ENCODE measurements at regions not wholly inside any gene's neighbourhood (a gene's known extent, or its start where the extent isn't known, plus 50 kb on each side); places are given as distances from the start of the nearest gene placed in this dataset.

- H2BK12ac ChIP-seq (ENCODE audit: low read depth, low read length), result no peak overlapping the region
- no peak overlapping the region for H2AK5ac ChIP-seq (ENCODE audit: low read depth, low read length)
- H3K14ac ChIP-seq (ENCODE audit: insufficient read length), result no peak overlapping the region
- H3K4me3 ChIP-seq (ENCODE audit: extremely low read depth in 1 of 4, insufficient read depth in 2 of 4, low read depth in 3 of 4, low read length in 4 of 4), result no peak overlapping the region
- no peak overlapping the region for H3K23ac ChIP-seq (ENCODE audit: insufficient read length)
- H4K8ac ChIP-seq (ENCODE audit: extremely low read depth, insufficient read depth, low read length), result no peak overlapping the region
- 100% methylated on average over 4 of the region's 4 CpGs; no CpG with 5 or more reads in 1 of the 2 experiments for WGBS, 2 experiments (ENCODE audit: extremely low coverage in 1 of 2, insufficient coverage in 1 of 2, insufficient read length in 1 of 2, insufficient replicate concordance in 2 of 2, low coverage in 1 of 2, low lambda C conversion rate in 2 of 2, missing lambda C conversion rate in 1 of 2)
- H2BK120ac ChIP-seq (replicated peaks; ENCODE audit: low read depth, low read length), result no peak overlapping the region
- no peak overlapping the region for H3K4me2 ChIP-seq (ENCODE audit: insufficient read depth in 1 of 2, low read depth in 2 of 2, low read length in 2 of 2)
- no peak overlapping the region for H2BK5ac ChIP-seq (ENCODE audit: low read depth, low read length)
- H3K23me2 ChIP-seq (ENCODE audit: low read depth, low read length), result no peaks in the 10 kb centered on the region
- H3K79me2 ChIP-seq (ENCODE audit: control insufficient read depth in 1 of 2, insufficient read depth in 2 of 2, low read length in 2 of 2), result no peaks in the 10 kb centered on the region
- H3K36me3 ChIP-seq (ENCODE audit: control insufficient read depth in 2 of 4, insufficient read depth in 4 of 4, low read length in 3 of 4), result no peaks in the 10 kb centered on the region
- no peak overlapping the region for H4K5ac ChIP-seq (ENCODE audit: insufficient read length, low read depth, low read length)
- H3K4ac ChIP-seq (replicated peaks; ENCODE audit: insufficient read length, low read depth, low read length), result no peak overlapping the region
- H3K27ac ChIP-seq (ENCODE audit: low read depth, low read length), result no peak overlapping the region
- no peaks in the 10 kb centered on the region for H3K9me3 ChIP-seq (ENCODE audit: insufficient read depth in 2 of 2, low read depth in 1 of 2, low read length in 1 of 2)
- ChIA-PET CTCF (ENCODE audit: partially characterized antibody) (interaction anchor here (0.9 kb wide), 1 partner anchor 11 kb away, joined by 3 read pairs; no protein-coding TSS in a partner anchor), POLR2A (ENCODE audit: partially characterized antibody) (no interaction called here)
- no peak overlapping the region for H2BK20ac ChIP-seq (ENCODE audit: low read length)
- H4K91ac ChIP-seq (replicated peaks; ENCODE audit: insufficient read length, low read length), result no peak overlapping the region
- H3K18ac ChIP-seq (ENCODE audit: extremely low read depth, low read length), result no peak overlapping the region
- H3K27me3 ChIP-seq (replicated peaks in 1 of 4; ENCODE audit: control insufficient read depth in 3 of 4, extremely low read depth in 1 of 4, insufficient read depth in 3 of 4, low read length in 3 of 4), result no peaks in the 10 kb centered on the region
- peaks cover 0 to 5% (median 2%) of the 10 kb centered on the region in 4 experiments; a peak in 2 of 7 replicates for H3K4me1 ChIP-seq (replicated peaks in 1 of 4; ENCODE audit: control insufficient read depth in 3 of 4, insufficient read depth in 4 of 4, low read length in 3 of 4)
- H4K20me1 ChIP-seq (replicated peaks in 1 of 2; ENCODE audit: control insufficient read depth in 1 of 2, insufficient read depth in 2 of 2, low read length in 2 of 2), result no peaks in the 10 kb centered on the region
- no peak overlapping the region for H2AFZ ChIP-seq (ENCODE audit: low read length)
- no peak overlapping the region for H2BK15ac ChIP-seq (ENCODE audit: low read length)
- no peak for DNase-seq (ENCODE audit: low read depth in 1 of 2, low spot score in 2 of 2)
- H3K9ac ChIP-seq (replicated peaks in 1 of 4; ENCODE audit: extremely low read depth in 1 of 4, low read depth in 3 of 4, low read length in 3 of 4), result no peak overlapping the region
- no peak overlapping the region for H3K56ac ChIP-seq (replicated peaks; ENCODE audit: insufficient read length, low read depth, low read length)
- FAIRE-seq, result no peak
- H3K79me1 ChIP-seq (ENCODE audit: low read depth, low read length), result no peaks in the 10 kb centered on the region
- TF ChIP-seq POLR2AphosphoS5 (IDR thresholded peaks at IDR 0.05; ENCODE audit: low read depth, low read length) (no peak), NRF1 (IDR thresholded peaks at IDR 0.05; ENCODE audit: low read depth, low read length) (no peak), E2F6 (IDR thresholded peaks at IDR 0.05) (no peak), CBX5 (IDR thresholded peaks at IDR 0.05; ENCODE audit: low read depth, low read length) (no peak), CHD2 (IDR thresholded peaks at IDR 0.05; ENCODE audit: low read length) (no peak), RAD21 (IDR thresholded peaks at IDR 0.05 in 1 of 2, conservative IDR thresholded peaks at IDR 0.05 in 1 of 2; ENCODE audit: low read depth in 2 of 2, low read length in 2 of 2) (no peak), JUND (IDR thresholded peaks at IDR 0.05; ENCODE audit: low read length) (no peak), ASH2L (IDR thresholded peaks at IDR 0.05; ENCODE audit: low read length) (no peak), SIN3A (conservative IDR thresholded peaks at IDR 0.05 in 1 of 2, IDR thresholded peaks at IDR 0.05 in 1 of 2; ENCODE audit: low read depth in 1 of 2, low read length in 2 of 2) (no peak), KDM4A (IDR thresholded peaks at IDR 0.05; ENCODE audit: low read depth, low read length, severe bottlenecking) (no peak), FOSL1 (IDR thresholded peaks at IDR 0.05; ENCODE audit: insufficient read depth, low read depth, low read length) (no peak), SIRT6 (IDR thresholded peaks at IDR 0.05; ENCODE audit: low read length) (no peak), SP4 (IDR thresholded peaks at IDR 0.05; ENCODE audit: low read length) (no peak), EGR1 (IDR thresholded peaks at IDR 0.05; ENCODE audit: borderline replicate concordance, low read depth, low read length) (no peak), KDM1A (IDR thresholded peaks at IDR 0.05; ENCODE audit: borderline replicate concordance, low read length) (no peak)
Observed at GRCh38 chr5:88480245-88480644, 211.6 kb upstream of the TMEM161B start.
